AG09319 (cell line): ENCODE measurements at regions not wholly inside any gene's neighbourhood (a gene's known extent, or its start where the extent isn't known, plus 50 kb on each side); places are given as distances from the start of the nearest gene placed in this dataset.

ENCODE experiments used
- DNase-seq: peaks from one replicate; pipeline ENCODE4 v3.0.0-alpha.2; 2010; ENCODE audit warnings: low read depth; ENCODE audit errors: extremely low read depth
- TF ChIP-seq, protein P1 (sequence below): IDR thresholded peaks from 2 replicates; pipeline ENCODE4 v1.5.1; 2011; ENCODE audit warnings: low read depth, mild to moderate bottlenecking, inconsistent platforms, low read length, moderate library complexity

DNA sequence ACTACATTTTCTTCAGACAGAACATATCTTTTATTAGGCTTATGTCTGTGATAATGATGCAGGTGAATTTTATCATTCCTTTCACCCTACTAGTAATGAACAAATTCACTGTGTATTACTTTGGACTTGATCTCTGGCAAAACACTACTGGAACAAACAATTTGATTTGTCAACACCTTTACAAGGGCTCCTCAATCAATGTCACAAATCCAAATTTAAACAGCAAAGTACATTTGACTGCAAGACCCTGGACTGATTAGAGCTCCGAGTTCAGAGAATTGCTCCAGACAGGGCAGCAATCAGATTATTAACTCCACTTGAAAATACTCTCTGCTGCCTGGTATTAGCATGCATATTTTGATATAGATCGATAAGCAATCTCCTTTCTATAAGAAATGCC, 547.6 kb upstream of the SALL1 start:
- no peak for DNase-seq
- TF ChIP-seq, protein P1, sequence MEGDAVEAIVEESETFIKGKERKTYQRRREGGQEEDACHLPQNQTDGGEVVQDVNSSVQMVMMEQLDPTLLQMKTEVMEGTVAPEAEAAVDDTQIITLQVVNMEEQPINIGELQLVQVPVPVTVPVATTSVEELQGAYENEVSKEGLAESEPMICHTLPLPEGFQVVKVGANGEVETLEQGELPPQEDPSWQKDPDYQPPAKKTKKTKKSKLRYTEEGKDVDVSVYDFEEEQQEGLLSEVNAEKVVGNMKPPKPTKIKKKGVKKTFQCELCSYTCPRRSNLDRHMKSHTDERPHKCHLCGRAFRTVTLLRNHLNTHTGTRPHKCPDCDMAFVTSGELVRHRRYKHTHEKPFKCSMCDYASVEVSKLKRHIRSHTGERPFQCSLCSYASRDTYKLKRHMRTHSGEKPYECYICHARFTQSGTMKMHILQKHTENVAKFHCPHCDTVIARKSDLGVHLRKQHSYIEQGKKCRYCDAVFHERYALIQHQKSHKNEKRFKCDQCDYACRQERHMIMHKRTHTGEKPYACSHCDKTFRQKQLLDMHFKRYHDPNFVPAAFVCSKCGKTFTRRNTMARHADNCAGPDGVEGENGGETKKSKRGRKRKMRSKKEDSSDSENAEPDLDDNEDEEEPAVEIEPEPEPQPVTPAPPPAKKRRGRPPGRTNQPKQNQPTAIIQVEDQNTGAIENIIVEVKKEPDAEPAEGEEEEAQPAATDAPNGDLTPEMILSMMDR, result no peak

- DNase-seq, result no peak
- TF ChIP-seq, protein P1, result no peak
These were observed 546.4 kb upstream of the SALL1 start for GRCh38 chr16:51697454-51697853.

GRCh38 chr16:51696376-51696775, 545.3 kb upstream of the SALL1 start:
- TF ChIP-seq, protein P1, result no peak
- DNase-seq, result no peak

DNA sequence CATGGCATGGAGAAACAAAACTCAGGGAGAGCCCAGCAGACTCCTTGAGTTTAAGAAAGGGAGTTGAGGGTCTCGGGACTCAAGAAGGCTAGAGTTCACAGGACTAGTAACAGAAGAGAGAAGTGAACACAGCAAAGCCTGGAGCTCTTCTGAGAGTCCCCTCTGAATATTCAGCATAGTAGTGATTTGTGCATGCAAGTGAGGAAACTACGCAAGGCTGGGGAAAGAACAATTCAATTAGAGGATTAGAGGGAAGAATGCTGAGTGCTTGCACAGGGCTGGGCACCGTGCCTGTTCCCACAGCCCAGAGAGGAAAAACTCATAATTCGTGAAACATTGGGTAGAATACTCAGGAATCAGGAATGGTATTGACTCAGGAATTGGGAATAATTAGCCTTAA, 540.0 kb upstream of the SALL1 start:
- no peak for DNase-seq
- TF ChIP-seq, protein P1, result no peak

DNA sequence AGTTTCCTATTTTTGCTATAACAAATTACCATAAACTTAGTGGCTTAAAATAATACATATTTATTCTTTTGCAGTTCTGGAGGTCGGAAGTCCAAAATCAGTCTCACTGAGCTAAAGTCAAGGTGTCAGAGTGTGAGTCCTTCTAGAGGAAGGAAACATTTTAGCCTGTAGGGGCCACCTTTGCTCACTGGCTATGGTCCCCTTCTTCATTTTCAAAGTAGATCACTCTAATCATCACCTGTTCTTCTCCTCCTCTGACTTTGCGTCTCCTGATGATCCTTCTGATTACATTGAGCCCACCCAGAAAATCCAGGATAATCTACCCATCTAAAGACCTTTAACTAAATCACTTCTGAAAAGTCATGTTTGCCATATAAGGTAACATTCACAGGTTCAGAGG, 534.4 kb upstream of the SALL1 start:
- DNase-seq, result no peak
- TF ChIP-seq, protein P1, result no peak

DNA sequence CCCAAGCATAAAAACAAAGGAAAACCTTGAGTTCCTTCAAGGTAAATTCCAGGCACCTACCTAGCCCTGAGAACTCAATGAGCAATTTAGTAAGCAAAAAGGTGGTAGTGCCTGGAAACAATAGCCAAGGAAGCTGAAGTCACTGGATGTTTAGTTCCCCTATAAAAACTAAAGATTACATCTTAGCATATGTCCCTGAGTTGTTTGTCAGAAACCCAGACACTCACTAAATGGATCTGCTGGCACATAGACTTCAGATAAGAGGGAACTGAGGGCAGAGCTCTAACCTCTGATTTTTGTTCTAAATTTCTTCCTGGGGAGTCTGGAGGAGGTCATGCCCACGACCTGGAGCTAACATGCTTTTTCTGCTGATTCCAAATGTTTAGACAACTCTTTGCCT, 532.8 kb upstream of the SALL1 start:
- DNase-seq, result no peak
- TF ChIP-seq, protein P1, result no peak

DNA sequence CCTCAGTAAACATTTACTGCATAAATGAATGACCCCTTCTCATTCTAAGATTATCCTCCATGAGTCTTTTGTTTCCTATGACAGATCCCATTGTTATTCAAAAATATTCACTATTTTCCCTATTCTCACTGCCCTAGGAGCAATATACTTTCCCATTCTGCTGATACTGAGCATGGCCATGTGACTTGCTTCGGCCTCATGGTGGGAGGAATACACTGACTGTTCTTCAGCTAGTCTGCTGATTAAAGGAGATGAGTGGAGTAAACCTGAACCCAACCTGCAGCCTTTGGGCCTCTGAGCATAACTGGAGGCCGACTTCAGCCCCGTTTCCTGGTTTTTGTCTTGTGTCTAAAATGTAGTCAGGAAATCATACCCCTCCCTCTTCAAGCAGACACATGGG, 531.8 kb upstream of the SALL1 start:
- TF ChIP-seq, protein P1, result no peak
- no peak for DNase-seq
